Astrocyte (in vitro differentiated cells and primary cell): ENCODE measurements at regions not wholly inside any gene's neighbourhood (a gene's known extent, or its start where the extent isn't known, plus 50 kb on each side); places are given as distances from the start of the nearest gene placed in this dataset.

Experiments
- DNase-seq: peaks from one replicate; pipeline ENCODE4 v3.0.0-alpha.2; 2010; ENCODE audit warnings: low read depth
- FAIRE-seq: peaks from 2 replicates; lab custom pipeline; 2011; peaks lifted over from hg19 to GRCh38; lab: Jason Lieb, UNC
- H2AFZ ChIP-seq: 2 replicates; pipeline ENCODE4 v1.6.0; 2012; ENCODE audit warnings: low read depth, low read length, inconsistent platforms
- H3K27ac ChIP-seq: 2 replicates; pipeline ENCODE4 v1.5.1; 2011; ENCODE audit warnings: low read depth, low read length, inconsistent platforms
- H3K27me3 ChIP-seq: 2 replicates; pipeline ENCODE4 v1.6.0; 2011; ENCODE audit warnings: low read length, inconsistent platforms; ENCODE audit not compliant: insufficient read depth
- H3K36me3 ChIP-seq: 2 replicates; pipeline ENCODE4 v1.5.1; 2011; ENCODE audit warnings: low read length, inconsistent platforms; ENCODE audit not compliant: insufficient read depth
- H3K4me1 ChIP-seq: 2 replicates; pipeline ENCODE4 v1.5.1; 2011; ENCODE audit warnings: low read length, inconsistent platforms; ENCODE audit not compliant: insufficient read depth
- H3K4me2 ChIP-seq: 2 replicates; pipeline ENCODE4 v1.6.0; 2012; ENCODE audit warnings: low read length, inconsistent platforms
- H3K4me3 ChIP-seq: 2 replicates; pipeline ENCODE4 v1.5.1; 2011; ENCODE audit warnings: low read depth, mild to moderate bottlenecking, low read length, inconsistent platforms; ENCODE audit not compliant: insufficient read depth
- H3K79me2 ChIP-seq: 2 replicates; pipeline ENCODE4 v1.6.0; 2012; ENCODE audit warnings: mild to moderate bottlenecking, low read length, inconsistent platforms; ENCODE audit not compliant: insufficient read depth
- H3K9ac ChIP-seq: 2 replicates; pipeline ENCODE4 v1.6.0; 2012; ENCODE audit warnings: mild to moderate bottlenecking, low read length, inconsistent platforms
- H3K9me3 ChIP-seq: 2 replicates; pipeline ENCODE4 v1.5.1; 2012; ENCODE audit warnings: low read depth, mild to moderate bottlenecking, low read length, inconsistent platforms; ENCODE audit not compliant: insufficient read depth
- H4K20me1 ChIP-seq: 2 replicates; pipeline ENCODE4 v1.6.0; 2012; ENCODE audit warnings: low read length, inconsistent platforms; ENCODE audit not compliant: insufficient read depth
- H3K27ac Mint-ChIP-seq: one replicate; pipeline ENCODE4 v1.8.0; 2021; ENCODE audit warnings: mild to moderate bottlenecking, mixed read lengths; ENCODE audit not compliant: unreplicated experiment
- H3K27me3 Mint-ChIP-seq: one replicate; pipeline ENCODE4 v1.8.0; 2021; ENCODE audit warnings: low read depth, mixed read lengths; ENCODE audit not compliant: unreplicated experiment
- H3K36me3 Mint-ChIP-seq: one replicate; pipeline ENCODE4 v1.8.0; 2021; ENCODE audit warnings: low read depth, mixed read lengths; ENCODE audit not compliant: unreplicated experiment
- H3K4me1 Mint-ChIP-seq: one replicate; pipeline ENCODE4 v1.8.0; 2021; ENCODE audit warnings: low read depth, mixed read lengths; ENCODE audit not compliant: unreplicated experiment
- H3K4me3 Mint-ChIP-seq: one replicate; pipeline ENCODE4 v1.8.0; 2021; ENCODE audit warnings: mild to moderate bottlenecking, moderate library complexity, mixed read lengths; ENCODE audit not compliant: unreplicated experiment
- H3K9me3 Mint-ChIP-seq: one replicate; pipeline ENCODE4 v1.8.0; 2021; ENCODE audit warnings: mild to moderate bottlenecking, mixed read lengths; ENCODE audit not compliant: unreplicated experiment
- EZH2 ChIP-seq: IDR thresholded peaks from 2 replicates; pipeline ENCODE4 v1.6.1; 2012; ENCODE audit warnings: mild to moderate bottlenecking, low read length, inconsistent platforms; ENCODE audit not compliant: insufficient read depth
- TF ChIP-seq, protein P1 (sequence below): IDR thresholded peaks from 2 replicates; pipeline ENCODE4 v1.5.1; 2011; ENCODE audit warnings: low read depth, mild to moderate bottlenecking, inconsistent platforms, low read length, moderate library complexity; ENCODE audit not compliant: insufficient read depth

DNA sequence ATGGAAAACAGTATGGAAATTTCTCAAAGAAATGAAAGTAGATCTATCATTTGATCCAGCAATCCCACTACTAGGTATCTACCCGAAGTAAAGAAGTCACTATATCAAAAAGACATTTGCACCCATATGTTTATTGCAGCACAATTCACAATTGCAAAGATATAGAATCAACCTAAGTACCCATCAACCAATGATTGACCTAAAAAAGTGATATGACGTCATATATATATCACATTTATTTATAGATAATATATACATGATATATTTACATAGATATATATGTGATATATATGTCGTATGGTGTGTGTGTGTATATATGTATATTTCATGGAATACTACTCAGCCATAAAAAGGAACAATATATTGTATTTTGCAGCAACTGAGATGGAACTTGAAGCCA is 188.3 kb upstream of the ARHGAP42 start:
- Mint-ChIP-seq H3K27ac (no peak overlapping the region), H3K9me3 (peaks cover 2% of the 10 kb centered on the region), H3K36me3 (no peaks in the 10 kb centered on the region), H3K4me3 (no peak overlapping the region), H3K4me1 (no peaks in the 10 kb centered on the region), H3K27me3 (no peaks in the 10 kb centered on the region)
- no peaks in the 10 kb centered on the region for H3K9me3 ChIP-seq
- H3K27ac ChIP-seq, result no peak overlapping the region
- FAIRE-seq (no peak), DNase-seq (no peak)
- H2AFZ ChIP-seq, result no peak overlapping the region
- TF ChIP-seq, protein P1, sequence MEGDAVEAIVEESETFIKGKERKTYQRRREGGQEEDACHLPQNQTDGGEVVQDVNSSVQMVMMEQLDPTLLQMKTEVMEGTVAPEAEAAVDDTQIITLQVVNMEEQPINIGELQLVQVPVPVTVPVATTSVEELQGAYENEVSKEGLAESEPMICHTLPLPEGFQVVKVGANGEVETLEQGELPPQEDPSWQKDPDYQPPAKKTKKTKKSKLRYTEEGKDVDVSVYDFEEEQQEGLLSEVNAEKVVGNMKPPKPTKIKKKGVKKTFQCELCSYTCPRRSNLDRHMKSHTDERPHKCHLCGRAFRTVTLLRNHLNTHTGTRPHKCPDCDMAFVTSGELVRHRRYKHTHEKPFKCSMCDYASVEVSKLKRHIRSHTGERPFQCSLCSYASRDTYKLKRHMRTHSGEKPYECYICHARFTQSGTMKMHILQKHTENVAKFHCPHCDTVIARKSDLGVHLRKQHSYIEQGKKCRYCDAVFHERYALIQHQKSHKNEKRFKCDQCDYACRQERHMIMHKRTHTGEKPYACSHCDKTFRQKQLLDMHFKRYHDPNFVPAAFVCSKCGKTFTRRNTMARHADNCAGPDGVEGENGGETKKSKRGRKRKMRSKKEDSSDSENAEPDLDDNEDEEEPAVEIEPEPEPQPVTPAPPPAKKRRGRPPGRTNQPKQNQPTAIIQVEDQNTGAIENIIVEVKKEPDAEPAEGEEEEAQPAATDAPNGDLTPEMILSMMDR, result no peak
- TF ChIP-seq EZH2, result no peak
- no peak overlapping the region for H3K4me2 ChIP-seq
- no peaks in the 10 kb centered on the region for H3K4me1 ChIP-seq
- H3K27me3 ChIP-seq, result no peaks in the 10 kb centered on the region
- no peaks in the 10 kb centered on the region for H4K20me1 ChIP-seq
- no peak overlapping the region for H3K4me3 ChIP-seq
- H3K79me2 ChIP-seq, result no peaks in the 10 kb centered on the region
- H3K9ac ChIP-seq, result no peak overlapping the region
- no peaks in the 10 kb centered on the region for H3K36me3 ChIP-seq

DNA sequence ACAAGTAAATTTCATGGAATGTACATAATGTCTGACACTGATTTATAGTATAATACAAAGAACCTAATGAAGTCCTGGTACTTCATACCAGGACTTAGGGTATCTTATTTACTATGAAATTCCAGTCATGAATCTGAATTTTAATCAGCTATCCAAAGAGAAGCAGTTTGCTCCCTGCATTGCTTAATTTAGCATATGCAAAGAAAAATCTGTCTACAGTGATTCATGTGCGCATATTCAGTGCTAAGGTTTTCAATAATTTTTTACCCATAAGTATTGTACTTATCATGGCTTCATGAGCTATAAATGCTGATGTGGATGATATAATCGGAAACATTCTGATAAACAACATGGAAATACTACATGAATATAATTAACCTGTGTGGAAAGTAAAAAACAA is 185.6 kb upstream of the ARHGAP42 start:
- DNase-seq (no peak), FAIRE-seq (no peak)
- H3K27me3 Mint-ChIP-seq, result no peaks in the 10 kb centered on the region
- TF ChIP-seq EZH2, result no peak
- TF ChIP-seq, protein P1, result no peak
- Histone ChIP-seq H3K4me1 (no peaks in the 10 kb centered on the region), H3K36me3 (no peaks in the 10 kb centered on the region), H4K20me1 (no peaks in the 10 kb centered on the region), H3K4me3 (no peak overlapping the region), H3K27me3 (no peaks in the 10 kb centered on the region), H3K9ac (no peak overlapping the region), H3K4me2 (no peak overlapping the region), H3K27ac (no peak overlapping the region), H2AFZ (no peak overlapping the region), H3K79me2 (no peaks in the 10 kb centered on the region), H3K9me3 (no peaks in the 10 kb centered on the region)
- H3K4me1 Mint-ChIP-seq, result no peaks in the 10 kb centered on the region
- no peak overlapping the region for H3K27ac Mint-ChIP-seq
- H3K36me3 Mint-ChIP-seq, result no peaks in the 10 kb centered on the region
- no peak overlapping the region for H3K4me3 Mint-ChIP-seq
- peaks cover 4% of the 10 kb centered on the region for H3K9me3 Mint-ChIP-seq

DNA sequence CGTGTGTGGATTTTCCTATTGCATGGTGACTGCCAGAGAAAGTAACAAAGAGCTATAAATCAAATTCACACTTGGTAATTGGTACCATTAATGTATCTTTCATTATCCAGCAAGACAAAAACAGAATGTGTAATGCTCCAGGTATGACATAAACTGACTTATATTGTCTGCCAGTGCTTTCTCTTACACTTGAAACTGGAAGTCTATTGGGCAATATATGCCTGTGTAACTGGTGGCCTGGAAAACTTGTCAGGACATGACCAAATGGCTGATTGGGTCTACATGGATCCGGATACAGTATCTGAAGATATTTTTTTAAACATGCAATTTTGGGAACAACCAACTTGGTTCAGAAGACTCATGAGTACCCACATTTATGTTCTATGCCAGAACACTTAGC is 174.6 kb upstream of the ARHGAP42 start:
- no peak overlapping the region for H3K4me3 ChIP-seq
- H3K27me3 ChIP-seq, result no peaks in the 10 kb centered on the region
- no peak for DNase-seq

More for the DNA sequence above, 174.6 kb upstream of the ARHGAP42 start:
- H4K20me1 ChIP-seq, result no peaks in the 10 kb centered on the region
- no peak overlapping the region for H3K4me3 Mint-ChIP-seq
- no peak overlapping the region for H3K27ac ChIP-seq
- no peak overlapping the region for H3K4me2 ChIP-seq
- FAIRE-seq, result no peak
- TF ChIP-seq, protein P1, result no peak
- TF ChIP-seq EZH2, result no peak
- H3K9ac ChIP-seq, result no peak overlapping the region
- no peak overlapping the region for H2AFZ ChIP-seq
- no peaks in the 10 kb centered on the region for H3K9me3 ChIP-seq
- H3K36me3 Mint-ChIP-seq, result no peaks in the 10 kb centered on the region
- H3K9me3 Mint-ChIP-seq, result no peaks in the 10 kb centered on the region
- H3K4me1 ChIP-seq, result no peaks in the 10 kb centered on the region
- H3K36me3 ChIP-seq, result no peaks in the 10 kb centered on the region
- H3K4me1 Mint-ChIP-seq, result peaks cover 14% of the 10 kb centered on the region
- H3K27me3 Mint-ChIP-seq, result no peaks in the 10 kb centered on the region
- no peaks in the 10 kb centered on the region for H3K79me2 ChIP-seq
- peak overlapping the region; percentile 6 for H3K27ac Mint-ChIP-seq
